Endothelial cell of umbilical vein (primary cell): ENCODE measurements at regions not wholly inside any gene's neighbourhood (a gene's known extent, or its start where the extent isn't known, plus 50 kb on each side); places are given as distances from the start of the nearest gene placed in this dataset.

Source experiments
- BruUV-seq: library from RNA; stranded (reverse); fragments of 400-500 nt; replicated peaks from 2 replicates; lab custom pipeline; 2021; lab: Mats Ljungman, UMichigan
- CTCF ChIA-PET: fragments of 300-600, 350-600 bp; sonication (Branson Sonifier 250); formaldehyde crosslinking; loops from one replicate; lab custom pipeline; 2021; ENCODE audit warnings: antibody characterized with exemption, inconsistent platforms; lab: Charles Lee
- POLR2A ChIA-PET: fragments of 300-600, 350-600 bp; sonication (Branson Sonifier 250); formaldehyde crosslinking; loops from one replicate; lab custom pipeline; 2021; ENCODE audit warnings: antibody characterized with exemption, inconsistent platforms; lab: Charles Lee
- DNase-seq: peaks from one replicate; pipeline ENCODE4 v3.0.0-alpha.2; 2011; ENCODE audit warnings: low read depth, low spot score
- FAIRE-seq: peaks from 2 replicates; lab custom pipeline; 2011; peaks lifted over from hg19 to GRCh38; lab: Jason Lieb, UNC
- H2AFZ ChIP-seq: 2 replicates; pipeline ENCODE4 v1.6.0; 2012; ENCODE audit warnings: low read depth, low read length, control low read depth, inconsistent platforms
- H3K27ac ChIP-seq: 2 replicates; pipeline ENCODE4 v1.5.1; 2011; ENCODE audit warnings: low read depth, mild to moderate bottlenecking, control low read depth, low read length, moderate library complexity; ENCODE audit not compliant: insufficient read depth
- H3K27me3 ChIP-seq, 2 experiments: 2 replicates each; pipeline versions ENCODE4 v1.6.0 to v1.6.1; 2011; ENCODE audit warnings: low read length in 2 of 2, mixed read lengths in 1 of 2; ENCODE audit not compliant: control insufficient read depth in 2 of 2, insufficient read depth in 2 of 2
- H3K36me3 ChIP-seq, 2 experiments: 2 replicates in 1 of 2; 3 replicates in 1 of 2; pipeline ENCODE4 v1.5.1; 2011; ENCODE audit warnings: low read length in 2 of 2, mild to moderate bottlenecking in 1 of 2, moderate library complexity in 1 of 2; ENCODE audit not compliant: control insufficient read depth in 2 of 2, insufficient read depth in 2 of 2; ENCODE audit errors: extremely low read depth in 1 of 2
- H3K4me1 ChIP-seq: 3 replicates; pipeline ENCODE4 v1.5.1; 2011; ENCODE audit warnings: mild to moderate bottlenecking, low read length; ENCODE audit not compliant: control insufficient read depth, insufficient read depth; ENCODE audit errors: extremely low read depth
- H3K4me2 ChIP-seq: 2 replicates; pipeline ENCODE4 v1.6.1; 2011; ENCODE audit warnings: low read length, control low read depth, mixed read lengths; ENCODE audit not compliant: insufficient read depth
- H3K4me3 ChIP-seq, 3 experiments: fragments of 200-600 bp in 1 of 3; sonication (generic), shearing (Covaris generic) in 1 of 3; replicated peaks in 1 of 3; 2 replicates each; pipeline ENCODE4 v1.5.1; 2011 to 2016; ENCODE audit warnings: control low read depth in 3 of 3, low read length in 3 of 3, mild to moderate bottlenecking in 2 of 3, inconsistent platforms in 1 of 3, low read depth in 1 of 3, moderate library complexity in 1 of 3; ENCODE audit not compliant: insufficient read depth in 1 of 3
- H3K79me2 ChIP-seq: 2 replicates; pipeline ENCODE4 v1.6.0; 2012; ENCODE audit warnings: low read length, inconsistent platforms; ENCODE audit not compliant: control insufficient read depth, insufficient read depth
- H3K9ac ChIP-seq: replicated peaks from 2 replicates; pipeline ENCODE3; 2011; ENCODE audit warnings: low read length, control low read depth; ENCODE audit not compliant: insufficient read depth; ENCODE audit errors: extremely low read depth
- H3K9me1 ChIP-seq: replicated peaks from 3 replicates; pipeline ENCODE4 v1.6.0; 2011; ENCODE audit warnings: mild to moderate bottlenecking, low read length; ENCODE audit not compliant: control insufficient read depth, insufficient read depth; ENCODE audit errors: extremely low read depth
- H3K9me3 ChIP-seq: replicated peaks from 2 replicates; pipeline ENCODE4 v1.5.1; 2012; ENCODE audit warnings: low read length, inconsistent platforms; ENCODE audit not compliant: control insufficient read depth, insufficient read depth
- H4K20me1 ChIP-seq: replicated peaks from 2 replicates; pipeline ENCODE3; 2011; ENCODE audit warnings: mild to moderate bottlenecking, low read length; ENCODE audit not compliant: control insufficient read depth, insufficient read depth; ENCODE audit errors: extremely low read depth
- CTCF ChIP-seq, 2 donors: IDR thresholded peaks; 1 replicate in 1 of 2; 2 replicates in 1 of 2; pipeline ENCODE4 v1.5.1; 2011; ENCODE audit warnings: low read length in 2 of 2, mild to moderate bottlenecking in 2 of 2, moderate library complexity in 2 of 2, control low read depth in 1 of 2, inconsistent platforms in 1 of 2, low read depth in 1 of 2; ENCODE audit not compliant: insufficient read depth in 1 of 2; ENCODE audit errors: extremely low read depth in 1 of 2
- EZH2 ChIP-seq: IDR thresholded peaks from 2 replicates; pipeline ENCODE4 v1.6.1; 2012; ENCODE audit warnings: borderline replicate concordance, low read depth, mild to moderate bottlenecking, moderate library complexity, low read length, inconsistent platforms; ENCODE audit not compliant: severe bottlenecking
- FOS ChIP-seq: IDR thresholded peaks from 2 replicates; pipeline ENCODE4 v1.6.1; 2011; ENCODE audit warnings: mild to moderate bottlenecking, low read length, moderate library complexity, borderline replicate concordance; ENCODE audit not compliant: insufficient read depth
- GATA2 ChIP-seq: IDR thresholded peaks from 2 replicates; pipeline ENCODE4 v1.7.0; 2011; ENCODE audit warnings: low read depth, mild to moderate bottlenecking, moderate library complexity, mixed read lengths, low read length; ENCODE audit not compliant: insufficient read length, insufficient read depth
- JUN ChIP-seq: IDR thresholded peaks from 2 replicates; pipeline ENCODE4 v1.6.1; 2011; ENCODE audit warnings: borderline replicate concordance, low read depth; ENCODE audit not compliant: insufficient read length, insufficient read depth
- MAX ChIP-seq: IDR thresholded peaks from 2 replicates; pipeline ENCODE4 v1.6.1; 2011; ENCODE audit not compliant: insufficient read depth, insufficient read length
- MYC ChIP-seq: IDR thresholded peaks from one replicate; pipeline ENCODE4 v1.6.1; 2011; ENCODE audit warnings: mild to moderate bottlenecking, low read depth, low read length
- POLR2A ChIP-seq: IDR thresholded peaks from 2 replicates; pipeline ENCODE4 v1.6.1; 2012; ENCODE audit warnings: low read depth, mild to moderate bottlenecking, control low read depth, low read length
- POLR2AphosphoS5 ChIP-seq: IDR thresholded peaks from 2 replicates; pipeline ENCODE4 v1.6.1; 2012; ENCODE audit warnings: low read depth, mild to moderate bottlenecking, control low read depth, low read length, moderate library complexity; ENCODE audit not compliant: insufficient read depth
- dilution Hi-C: fragments of 300-500 bp; cut with MboI; formaldehyde crosslinking; loops from one replicate; pipeline ENCODE4 v1.15.0; 2019; ENCODE audit warnings: low sequenced_read_pairs; ENCODE audit not compliant: extremely low pct_ligation_motif_present
- intact Hi-C: fragments of 100-400 bp; cut with micrococcal nuclease; formaldehyde crosslinking; loops from one replicate; pipeline ENCODE4 v1.10.0; 2022

GRCh38 chr1:81453971-81454370 is 346.8 kb upstream of the ADGRL2 start:
- Histone ChIP-seq H4K20me1 (no peaks in the 10 kb centered on the region), H3K36me3 (no peaks in the 10 kb centered on the region), H3K4me3 (no peak overlapping the region), H3K9me3 (no peaks in the 10 kb centered on the region), H3K27ac (no peak overlapping the region), H3K4me1 (no peaks in the 10 kb centered on the region), H3K4me2 (no peak overlapping the region), H3K27me3 (peaks cover 3% of the 10 kb centered on the region in 2 experiments), H2AFZ (no peak overlapping the region), H3K79me2 (no peaks in the 10 kb centered on the region), H3K9me1 (no peaks in the 10 kb centered on the region), H3K9ac (no peak overlapping the region)
- intact Hi-C loops (no loop called here), dilution Hi-C loops (no loop called here)
- CTCF ChIA-PET: no interaction called here
- FAIRE-seq (no peak), DNase-seq (no peak)
- BruUV-seq: no TSS peak
- TF ChIP-seq GATA2 (no peak), FOS (no peak), POLR2AphosphoS5 (no peak), POLR2A (no peak), CTCF (IDR thresholded peaks at IDR 0.05; ENCODE audit: extremely low read depth in 1 of 2, insufficient read depth in 1 of 2, low read depth in 1 of 2, low read length in 2 of 2) (no peak), MYC (no peak), MAX (no peak), EZH2 (no peak), JUN (no peak)
- POLR2A ChIA-PET: no interaction called here
